ENCODE measurements at regions not wholly inside any gene's neighbourhood (a gene's known extent, or its start where the extent isn't known, plus 50 kb on each side); places are given as distances from the start of the nearest gene placed in this dataset.

DNA sequence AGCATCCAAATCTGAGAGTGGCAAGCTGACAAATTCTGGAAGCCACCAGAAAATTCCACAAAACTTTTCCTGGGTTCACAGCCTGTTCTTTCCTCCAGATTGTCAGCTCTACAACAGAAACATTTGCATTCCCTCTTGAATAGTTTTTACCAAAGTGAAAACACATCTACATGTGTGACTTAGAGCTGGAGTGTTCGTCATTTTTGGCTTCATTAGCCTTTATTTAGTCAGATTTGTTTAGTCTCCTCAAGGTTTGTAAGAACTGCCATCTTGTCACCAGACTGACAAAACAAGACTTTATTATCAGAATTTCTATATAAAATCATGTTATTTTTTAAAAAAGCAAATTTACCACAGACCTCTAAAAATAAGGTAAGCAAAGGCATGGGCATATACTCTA lies 347.3 kb downstream of the TRIM36 start:
- no peak for TF ChIP-seq EZH2 (IDR thresholded peaks at IDR 0.05; ENCODE audit: borderline replicate concordance, low read depth, low read length, poor library complexity, severe bottlenecking)
- TF ChIP-seq, protein P1, sequence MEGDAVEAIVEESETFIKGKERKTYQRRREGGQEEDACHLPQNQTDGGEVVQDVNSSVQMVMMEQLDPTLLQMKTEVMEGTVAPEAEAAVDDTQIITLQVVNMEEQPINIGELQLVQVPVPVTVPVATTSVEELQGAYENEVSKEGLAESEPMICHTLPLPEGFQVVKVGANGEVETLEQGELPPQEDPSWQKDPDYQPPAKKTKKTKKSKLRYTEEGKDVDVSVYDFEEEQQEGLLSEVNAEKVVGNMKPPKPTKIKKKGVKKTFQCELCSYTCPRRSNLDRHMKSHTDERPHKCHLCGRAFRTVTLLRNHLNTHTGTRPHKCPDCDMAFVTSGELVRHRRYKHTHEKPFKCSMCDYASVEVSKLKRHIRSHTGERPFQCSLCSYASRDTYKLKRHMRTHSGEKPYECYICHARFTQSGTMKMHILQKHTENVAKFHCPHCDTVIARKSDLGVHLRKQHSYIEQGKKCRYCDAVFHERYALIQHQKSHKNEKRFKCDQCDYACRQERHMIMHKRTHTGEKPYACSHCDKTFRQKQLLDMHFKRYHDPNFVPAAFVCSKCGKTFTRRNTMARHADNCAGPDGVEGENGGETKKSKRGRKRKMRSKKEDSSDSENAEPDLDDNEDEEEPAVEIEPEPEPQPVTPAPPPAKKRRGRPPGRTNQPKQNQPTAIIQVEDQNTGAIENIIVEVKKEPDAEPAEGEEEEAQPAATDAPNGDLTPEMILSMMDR (conservative IDR thresholded peaks at IDR 0.05; ENCODE audit: low read depth, low read length), result no peak
- Histone ChIP-seq H3K4me1 (ENCODE audit: insufficient read depth, low read length, poor library complexity, severe bottlenecking) (no peaks in the 10 kb centered on the region), H3K27me3 (replicated peaks; ENCODE audit: insufficient read depth, low read depth, low read length, poor library complexity) (no peaks in the 10 kb centered on the region), H3K4me3 (ENCODE audit: low read depth, low read length, poor library complexity, severe bottlenecking) (no peak overlapping the region), H3K27ac (ENCODE audit: low read depth, low read length, poor library complexity, severe bottlenecking) (no peak overlapping the region), H3K36me3 (ENCODE audit: insufficient read depth, low read length, poor library complexity, severe bottlenecking) (no peaks in the 10 kb centered on the region), H3K9me3 (ENCODE audit: low read depth, low read length, poor library complexity, severe bottlenecking) (peaks cover 7% of the 10 kb centered on the region)
- DNase-seq (ENCODE audit: low spot score), result no peak
- ChIA-PET CTCF (no interaction called here), POLR2A (ENCODE audit: low non-redundant PET) (no interaction called here)
- BruUV-seq (replicated peaks), result no TSS peak
- intact Hi-C loops (cut with micrococcal nuclease; ENCODE audit: unreplicated experiment), result no loop called here

DNA sequence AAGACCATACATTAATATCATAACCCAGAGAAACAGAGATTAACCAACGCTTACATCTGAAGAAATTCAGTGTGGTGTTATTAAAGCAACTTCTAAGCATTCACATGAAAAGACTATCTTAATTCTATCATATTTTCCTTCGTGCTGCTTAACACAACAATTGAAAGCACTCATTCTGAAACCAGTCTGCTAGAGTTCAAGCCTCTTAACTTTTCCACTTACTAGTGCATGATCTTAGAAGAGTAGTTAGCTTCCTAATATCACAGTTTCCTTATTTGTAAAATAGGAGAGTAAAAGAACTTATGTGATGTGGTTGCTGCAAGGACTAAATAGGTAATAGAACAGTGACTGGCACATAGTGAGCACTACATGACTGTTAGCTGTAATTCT lies 379.3 kb downstream of the TRIM36 start:
- Histone ChIP-seq H3K36me3 (ENCODE audit: insufficient read depth, low read length, poor library complexity, severe bottlenecking) (no peaks in the 10 kb centered on the region), H3K27ac (ENCODE audit: low read depth, low read length, poor library complexity, severe bottlenecking) (no peak overlapping the region), H3K9me3 (ENCODE audit: low read depth, low read length, poor library complexity, severe bottlenecking) (no peaks in the 10 kb centered on the region), H3K4me3 (ENCODE audit: low read depth, low read length, poor library complexity, severe bottlenecking) (no peak overlapping the region), H3K27me3 (replicated peaks; ENCODE audit: insufficient read depth, low read depth, low read length, poor library complexity) (no peaks in the 10 kb centered on the region), H3K4me1 (ENCODE audit: insufficient read depth, low read length, poor library complexity, severe bottlenecking) (no peaks in the 10 kb centered on the region)
- intact Hi-C loops (cut with micrococcal nuclease; ENCODE audit: unreplicated experiment), result no loop called here
- no peak for DNase-seq (ENCODE audit: low spot score)
- POLR2A ChIA-PET (ENCODE audit: low non-redundant PET), result no interaction called here
- BruUV-seq (replicated peaks), result no TSS peak
- TF ChIP-seq EZH2 (IDR thresholded peaks at IDR 0.05; ENCODE audit: borderline replicate concordance, low read depth, low read length, poor library complexity, severe bottlenecking), result no peak
- TF ChIP-seq, protein P1 (conservative IDR thresholded peaks at IDR 0.05; ENCODE audit: low read depth, low read length), result no peak
- CTCF ChIA-PET, result no interaction called here

DNA sequence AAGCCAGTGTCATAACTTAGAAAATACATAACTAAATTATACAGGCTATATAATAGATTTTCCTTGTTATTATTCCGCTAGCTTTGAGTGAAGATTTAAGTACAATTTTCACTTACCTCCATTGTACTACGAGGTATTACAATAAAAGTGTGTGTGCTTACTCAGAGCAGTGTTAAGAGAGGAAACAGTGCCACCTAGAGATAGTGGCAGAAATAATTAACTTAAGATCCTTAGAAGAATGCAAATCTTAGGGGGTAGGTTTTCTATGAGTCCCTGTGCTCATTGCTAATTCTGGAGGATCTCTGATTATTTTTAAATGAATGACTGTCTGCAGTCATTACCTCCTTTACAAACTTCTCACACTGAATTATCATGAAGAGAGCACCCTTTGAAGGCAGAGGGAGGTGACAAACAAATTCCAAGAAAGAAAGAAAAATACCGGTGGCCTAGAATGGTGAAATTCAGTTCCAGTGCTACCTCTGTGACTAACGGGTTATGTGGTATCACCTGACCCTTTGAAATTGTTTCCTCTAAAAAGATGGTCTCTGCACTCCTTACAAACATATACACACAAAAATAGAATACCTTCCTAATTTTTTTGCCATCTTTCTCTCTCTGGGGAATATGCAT lies 379.8 kb downstream of the TRIM36 start:
- no peaks in the 10 kb centered on the region for H3K9me3 ChIP-seq (ENCODE audit: low read depth, low read length, poor library complexity, severe bottlenecking)
- BruUV-seq (replicated peaks), result no TSS peak
- no peak overlapping the region for H3K27ac ChIP-seq (ENCODE audit: low read depth, low read length, poor library complexity, severe bottlenecking)
- H3K36me3 ChIP-seq (ENCODE audit: insufficient read depth, low read length, poor library complexity, severe bottlenecking), result no peaks in the 10 kb centered on the region
- ChIA-PET CTCF (no interaction called here), POLR2A (ENCODE audit: low non-redundant PET) (no interaction called here)
- no peaks in the 10 kb centered on the region for H3K4me1 ChIP-seq (ENCODE audit: insufficient read depth, low read length, poor library complexity, severe bottlenecking)
- intact Hi-C loops (cut with micrococcal nuclease; ENCODE audit: unreplicated experiment), result loop anchor here (5.0 to 10.0 kb wide), 3 partner anchors 455 to 1113 kb away; no protein-coding TSS in a partner anchor
- H3K27me3 ChIP-seq (replicated peaks; ENCODE audit: insufficient read depth, low read depth, low read length, poor library complexity), result no peaks in the 10 kb centered on the region
- TF ChIP-seq, protein P1 (conservative IDR thresholded peaks at IDR 0.05; ENCODE audit: low read depth, low read length), result peak; percentile 60
- no peak for TF ChIP-seq EZH2 (IDR thresholded peaks at IDR 0.05; ENCODE audit: borderline replicate concordance, low read depth, low read length, poor library complexity, severe bottlenecking)
- peak; percentile 43 for DNase-seq (ENCODE audit: low spot score)
- H3K4me3 ChIP-seq (ENCODE audit: low read depth, low read length, poor library complexity, severe bottlenecking), result no peak overlapping the region

All from A673 (cell line).